ENCODE measurements at regions not wholly inside any gene's neighbourhood (a gene's known extent, or its start where the extent isn't known, plus 50 kb on each side); places are given as distances from the start of the nearest gene placed in this dataset.
A peak's percentile ranks its signal among the peaks of the same experiment; 100 is the strongest.

DNA sequence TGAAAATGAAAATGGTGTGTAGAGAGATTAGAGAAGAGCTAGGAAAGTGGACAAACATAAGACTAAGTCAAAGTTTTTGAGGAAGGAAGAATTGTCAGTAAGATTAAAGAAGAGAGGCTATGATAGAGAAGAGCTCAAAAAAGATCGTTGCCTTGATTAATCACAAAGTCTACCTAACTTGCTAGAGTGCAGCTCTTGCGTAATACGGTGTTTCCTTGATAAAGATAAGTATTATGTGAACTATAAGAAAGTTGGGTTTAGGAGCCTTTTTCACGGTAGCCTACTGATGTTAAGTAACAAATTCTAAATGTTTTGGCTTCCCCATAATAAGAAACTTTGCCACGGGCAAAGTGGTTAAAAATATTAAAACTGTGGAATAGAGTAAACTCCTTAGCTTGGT, 226.4 kb upstream of the NRXN1 start:
- DNase-seq (ENCODE audit: low read depth in 2 of 2): no peak

DNA sequence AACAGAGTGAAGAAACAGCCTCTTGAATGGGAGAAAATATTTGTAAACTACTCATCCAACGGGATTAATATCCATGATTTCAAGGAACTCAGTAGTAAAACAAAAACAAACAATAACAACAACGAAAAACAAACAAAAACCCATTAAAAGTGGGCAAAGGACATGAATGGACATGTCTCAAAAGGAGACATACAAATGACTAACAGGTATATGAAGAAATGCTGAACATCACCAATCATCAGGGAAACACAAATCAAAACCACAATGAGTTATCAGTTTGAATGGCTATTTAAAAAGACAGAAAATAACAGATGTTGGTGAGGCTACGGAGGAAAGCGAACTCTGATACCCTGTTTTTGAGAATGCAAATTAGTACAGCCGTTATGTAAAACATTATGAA, 224.8 kb upstream of the NRXN1 start:
- DNase-seq (ENCODE audit: low read depth in 2 of 2): no peak

DNA sequence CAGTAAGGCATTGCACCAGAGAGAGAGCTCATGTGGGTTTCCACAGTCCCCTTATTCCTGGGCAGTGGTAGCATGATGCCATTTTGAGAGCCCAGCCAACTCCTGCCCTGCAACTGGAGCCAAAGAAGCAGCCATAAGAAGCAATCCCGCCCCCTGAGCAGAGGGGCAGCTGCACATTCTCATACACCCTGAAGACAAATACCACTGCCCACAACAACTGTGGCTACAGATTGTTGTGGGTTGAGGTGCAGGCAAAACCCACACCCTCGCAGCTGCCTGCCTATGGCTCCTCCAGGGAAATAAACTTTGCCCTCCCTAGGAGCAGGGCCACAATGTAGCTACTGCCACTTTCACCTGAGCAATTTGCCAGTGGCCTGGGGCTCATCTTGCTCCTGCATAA, 219.4 kb upstream of the NRXN1 start:
- DNase-seq (ENCODE audit: low read depth in 2 of 2): no peak

DNA sequence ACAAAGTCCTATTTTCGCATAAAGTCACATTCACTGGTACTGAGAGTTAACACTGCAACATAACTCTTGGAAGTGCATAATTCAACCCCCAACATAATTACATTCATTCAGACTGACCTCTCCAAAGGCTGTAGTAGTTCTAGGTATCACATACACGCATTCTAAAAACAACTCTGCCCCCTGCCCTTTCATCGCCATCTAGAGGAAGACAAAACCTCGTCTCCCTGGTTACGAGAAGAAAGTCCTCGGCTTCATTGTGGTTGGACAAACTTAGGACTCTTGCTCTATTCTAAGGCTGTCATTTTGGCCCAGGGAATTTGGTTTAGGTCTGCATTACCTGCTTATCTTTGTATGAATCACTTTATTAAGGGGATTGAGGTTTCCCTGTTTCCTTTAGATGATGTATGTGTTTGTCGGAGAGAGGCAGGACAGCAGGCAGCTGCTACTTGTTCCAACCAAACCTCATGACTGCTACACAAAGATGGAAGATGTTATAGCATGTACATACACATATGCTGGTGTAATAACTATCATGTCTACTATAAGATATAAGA, 215.4 kb upstream of the NRXN1 start:
- DNase-seq (ENCODE audit: low read depth in 2 of 2): no peak

DNA sequence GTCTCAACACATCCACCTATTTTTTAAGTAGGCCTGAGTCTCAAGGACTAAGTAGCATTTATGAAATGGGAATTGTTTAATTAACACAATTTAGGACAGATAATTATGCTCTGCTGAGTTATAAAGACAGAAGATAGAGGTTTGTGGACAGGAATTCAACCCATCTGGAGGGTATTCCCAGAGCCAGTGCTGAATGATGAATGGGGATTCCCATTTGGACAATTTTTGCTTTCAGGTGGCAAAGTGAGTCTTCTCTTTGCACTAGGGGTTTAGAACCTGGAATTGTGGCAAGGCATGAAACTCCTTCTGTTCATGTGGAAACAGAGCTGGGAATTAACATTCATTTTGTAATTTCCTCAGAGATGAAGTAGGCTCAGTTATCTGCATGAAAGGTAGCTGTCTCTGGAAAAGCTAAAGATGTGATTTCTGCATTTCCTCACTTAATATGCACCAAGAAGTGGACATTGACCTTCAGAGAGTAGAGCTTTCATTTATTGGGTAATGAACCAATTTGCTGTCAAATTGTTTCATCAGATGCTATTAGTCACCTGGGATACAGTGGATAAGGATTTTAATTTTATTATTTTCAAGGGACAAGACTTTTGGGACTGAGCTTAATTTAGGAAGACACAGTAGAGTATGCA, 212.1 kb upstream of the NRXN1 start:
- no peak for DNase-seq (ENCODE audit: low read depth in 2 of 2)

DNA sequence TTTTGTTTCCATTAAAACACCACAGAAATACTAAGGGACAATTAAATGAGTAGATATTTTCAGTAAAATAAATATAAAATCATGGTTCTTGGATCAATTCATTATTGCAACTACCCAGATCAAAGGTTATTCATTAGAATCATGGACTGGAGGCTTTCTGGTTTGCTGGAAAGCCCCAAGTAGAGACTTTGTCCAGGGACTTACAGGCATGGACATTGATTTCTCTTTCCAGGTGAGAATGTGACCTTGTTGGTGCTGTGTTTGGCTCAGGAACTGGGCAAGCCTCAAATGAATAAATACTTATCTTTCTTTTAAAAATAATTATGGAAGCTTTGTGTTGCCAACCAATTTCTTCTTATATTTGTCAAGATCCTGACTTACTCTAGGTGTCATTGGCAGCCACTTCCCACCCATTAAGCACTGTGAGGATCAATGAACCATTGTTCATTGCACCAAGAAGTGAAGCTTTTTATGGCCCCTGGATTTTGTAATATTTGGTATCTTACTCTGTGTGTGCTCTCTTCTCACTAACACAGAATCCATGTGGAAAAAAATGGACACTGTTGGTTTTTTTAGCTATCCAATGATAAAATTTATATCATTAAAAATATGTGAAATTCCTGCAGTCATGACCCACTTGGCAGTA, 205.8 kb upstream of the NRXN1 start:
- no peak for DNase-seq (ENCODE audit: low read depth in 2 of 2)

DNA sequence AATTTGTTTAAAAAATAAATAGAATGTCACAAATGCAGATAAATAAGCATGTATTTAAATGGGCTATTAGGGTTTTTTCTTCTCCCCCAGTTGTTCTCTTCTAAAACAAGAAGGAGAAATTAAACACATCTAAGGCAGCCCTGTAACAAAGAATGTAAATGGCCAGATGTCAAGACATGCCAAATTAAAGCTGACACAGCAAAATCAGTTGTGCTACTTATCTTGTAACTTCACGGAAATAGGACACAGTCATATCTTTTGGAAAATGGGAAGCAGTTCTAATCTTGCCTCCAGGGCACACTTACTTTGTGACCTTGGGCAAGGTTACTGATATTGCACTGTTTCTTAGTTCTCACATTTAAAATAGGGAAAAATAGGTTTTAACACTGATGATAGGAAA, 200.1 kb upstream of the NRXN1 start:
- no peak for DNase-seq (ENCODE audit: low read depth in 2 of 2)

DNA sequence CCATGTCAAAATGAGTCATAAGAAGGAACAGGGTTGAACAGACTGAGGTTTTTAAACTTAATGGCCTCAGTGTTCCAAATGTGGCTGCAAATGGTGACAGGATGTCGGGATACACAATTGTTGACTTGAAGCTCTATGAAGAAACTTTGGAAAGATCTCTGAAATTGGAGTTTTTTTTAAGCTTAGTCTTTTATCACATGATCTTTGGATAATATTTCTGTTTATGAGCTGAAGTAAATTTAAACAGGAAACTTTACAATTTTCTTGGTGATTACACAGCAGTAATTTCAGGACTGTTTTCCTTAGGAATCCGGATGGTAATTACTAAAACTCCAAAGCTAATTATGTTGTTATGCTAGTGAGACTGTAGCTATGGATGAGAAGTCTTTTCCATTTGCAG, 199.1 kb upstream of the NRXN1 start:
- no peak for DNase-seq (ENCODE audit: low read depth in 2 of 2)

DNA sequence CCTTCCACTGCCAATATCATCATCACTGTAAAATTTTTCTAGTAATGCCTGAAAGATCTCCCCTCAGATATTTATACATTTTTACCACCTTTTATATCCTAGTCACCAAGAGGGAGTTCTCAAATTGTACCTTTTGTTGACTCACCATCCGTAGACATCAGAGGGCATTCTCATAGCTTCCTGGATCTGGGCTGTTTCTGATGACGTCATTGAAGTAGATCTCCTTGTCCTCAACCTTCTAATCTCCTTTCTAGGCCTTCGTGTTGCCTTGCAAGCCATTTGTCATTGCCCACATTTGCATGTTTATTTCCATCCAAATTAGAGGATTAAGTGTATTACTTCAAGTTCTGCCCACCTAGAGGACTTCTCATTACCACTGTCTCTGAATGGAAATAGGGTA, 193.4 kb upstream of the NRXN1 start:
- DNase-seq (ENCODE audit: low read depth in 2 of 2): no peak

DNA sequence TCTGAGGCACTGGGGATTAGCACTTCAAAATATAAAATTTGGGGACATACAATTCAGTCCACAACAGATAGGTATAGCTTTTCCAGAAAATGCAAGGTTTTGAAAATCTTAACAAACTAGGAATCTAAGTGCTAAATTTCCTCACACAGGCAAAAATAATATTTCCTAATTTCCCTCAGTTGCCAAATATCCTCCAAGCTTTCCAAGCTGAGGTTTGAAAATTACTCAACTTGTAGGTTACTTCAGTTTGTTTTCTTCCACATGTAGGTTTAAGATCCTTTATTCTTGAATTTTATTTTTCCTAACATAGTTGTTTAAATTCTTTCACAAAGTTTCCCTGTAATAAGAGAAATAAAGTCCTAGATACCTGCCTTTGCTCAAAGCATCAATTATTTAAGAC, 192.9 kb upstream of the NRXN1 start:
- DNase-seq (ENCODE audit: low read depth in 2 of 2): no peak

DNA sequence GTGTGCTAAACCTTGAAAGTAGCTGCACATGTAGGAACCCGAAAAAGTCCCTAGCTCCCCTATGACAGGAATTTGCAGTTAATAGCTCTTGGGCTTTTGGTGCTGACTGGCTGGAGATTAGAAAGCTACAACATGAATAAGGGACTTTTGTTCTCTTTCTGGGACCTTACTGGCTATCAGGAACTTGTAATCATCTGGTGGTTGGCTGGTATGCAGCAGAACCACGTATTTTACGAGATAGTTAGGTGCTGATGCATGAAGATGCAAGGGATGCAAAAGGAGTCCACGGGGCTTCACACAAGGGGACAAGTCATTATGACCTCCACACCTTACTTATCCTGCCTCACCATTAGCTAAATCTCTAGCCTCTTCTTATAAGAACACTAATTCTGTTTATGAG, 190.2 kb upstream of the NRXN1 start:
- DNase-seq (ENCODE audit: low read depth in 2 of 2): no peak

DNA sequence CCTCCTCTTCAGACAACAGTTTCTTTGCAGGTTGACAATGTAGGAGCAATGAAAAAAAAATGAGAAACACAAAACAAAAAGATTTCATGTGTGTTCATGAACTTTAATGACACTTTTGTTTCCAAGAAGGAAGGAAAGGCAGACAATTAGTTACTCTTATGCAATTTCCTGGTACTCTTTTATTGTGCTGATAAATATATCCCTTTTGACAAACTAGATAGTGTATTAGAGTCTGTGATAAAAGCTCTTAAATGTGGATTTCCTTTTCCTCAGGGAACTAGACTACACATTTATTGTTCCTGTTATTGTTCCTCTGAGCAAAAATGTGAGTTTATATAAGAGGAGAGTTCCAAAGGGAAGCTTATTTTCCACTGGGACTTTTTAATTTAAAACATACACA, 188.7 kb upstream of the NRXN1 start:
- DNase-seq (ENCODE audit: low read depth in 2 of 2): peak in 1 of 2 donors; percentile 0

DNA sequence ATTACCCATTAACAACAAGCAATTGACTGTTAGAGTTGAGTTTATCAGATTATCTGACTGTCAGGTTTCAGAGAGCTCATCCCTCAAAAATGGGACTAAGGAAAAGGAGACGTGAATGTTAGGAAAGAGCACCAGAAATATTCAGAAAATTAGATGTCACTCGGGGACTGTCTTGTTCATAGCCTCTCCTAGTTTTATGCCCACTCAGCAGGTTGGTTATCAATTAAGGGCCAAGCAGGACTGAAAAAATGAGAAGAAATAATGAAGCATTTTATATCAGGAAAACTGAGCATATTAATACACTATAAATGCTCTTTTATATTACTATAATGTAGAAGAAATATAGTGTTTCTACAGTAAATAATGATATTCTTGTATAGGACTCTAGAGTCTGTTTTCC, 188.1 kb upstream of the NRXN1 start:
- DNase-seq (ENCODE audit: low read depth in 2 of 2): no peak

DNA sequence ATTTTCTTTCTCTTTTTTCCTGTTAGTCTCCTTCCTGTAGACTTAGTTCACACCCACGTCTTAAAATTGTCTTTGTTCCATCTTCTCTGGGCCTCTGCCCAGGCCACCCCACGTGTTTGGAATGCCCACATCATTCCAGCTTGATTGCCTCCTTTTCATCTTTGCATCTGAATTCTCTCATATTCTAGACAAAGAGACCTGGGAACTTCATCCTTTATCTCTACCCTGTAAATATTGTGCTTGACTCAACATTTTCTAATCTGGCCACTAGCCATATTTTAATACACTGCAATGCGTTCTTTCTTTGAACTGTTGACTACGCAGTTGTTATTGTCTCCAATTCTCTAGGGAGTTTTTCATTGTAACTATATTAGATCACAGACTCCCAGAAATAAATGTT, 187.5 kb upstream of the NRXN1 start:
- DNase-seq (ENCODE audit: low read depth in 2 of 2): no peak

DNA sequence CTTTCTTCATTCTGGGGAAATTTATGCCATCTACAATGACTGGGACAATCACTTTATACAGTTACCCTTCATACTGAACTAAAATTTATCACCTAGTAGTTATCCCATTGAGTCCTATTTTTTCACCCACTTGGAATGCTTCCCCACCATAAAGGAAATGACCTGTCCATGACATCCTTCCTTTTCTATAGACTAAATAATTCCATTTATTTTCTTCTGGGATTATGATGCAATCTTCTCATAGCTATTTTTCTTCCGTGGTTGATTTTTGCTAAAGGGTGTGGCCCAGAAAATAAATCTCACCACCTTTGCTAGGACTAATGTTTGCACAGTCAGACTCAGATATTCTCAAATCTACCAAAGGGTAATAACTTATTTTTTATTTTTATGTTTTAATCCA, 186.1 kb upstream of the NRXN1 start:
- DNase-seq (ENCODE audit: low read depth in 2 of 2): no peak

DNA sequence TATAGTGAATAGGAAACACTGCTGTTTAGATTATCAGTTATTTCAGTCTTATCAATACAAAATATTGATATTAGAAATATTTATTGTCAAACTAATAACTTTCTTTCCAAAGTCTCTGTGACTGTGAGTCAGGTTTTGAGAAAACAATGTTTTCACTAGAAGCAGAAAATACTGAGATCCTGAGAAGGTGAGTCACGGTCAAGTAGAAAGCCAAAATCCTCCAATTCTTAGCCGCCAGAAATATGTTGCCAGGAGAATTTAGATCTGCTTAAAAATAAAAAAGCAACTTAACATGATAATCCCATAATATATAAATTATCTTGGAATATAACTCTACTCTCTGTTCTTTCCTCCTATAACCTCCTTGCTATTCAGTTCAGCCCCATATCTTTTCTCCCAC, 181.9 kb upstream of the NRXN1 start:
- DNase-seq (ENCODE audit: low read depth in 2 of 2): no peak

DNA sequence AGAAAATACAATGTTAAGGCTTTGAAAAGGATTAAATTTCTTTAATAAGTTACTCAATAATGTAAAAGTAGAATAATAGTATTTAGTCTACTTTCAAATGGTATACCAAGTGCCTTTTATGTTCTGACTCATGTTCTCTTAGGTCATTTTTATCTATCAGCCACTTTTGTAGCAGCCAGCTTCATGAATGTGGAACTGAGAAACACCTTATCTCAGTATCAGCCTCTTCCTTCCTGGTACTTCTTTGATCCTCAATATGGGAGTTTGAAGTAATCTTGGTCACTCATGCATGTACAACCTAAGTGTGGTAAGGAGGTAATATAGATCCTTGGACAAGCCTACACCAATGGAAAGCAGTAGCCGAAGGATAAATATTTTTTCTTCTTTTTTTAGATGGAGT, 180.4 kb upstream of the NRXN1 start:
- DNase-seq (ENCODE audit: low read depth in 2 of 2): no peak

DNA sequence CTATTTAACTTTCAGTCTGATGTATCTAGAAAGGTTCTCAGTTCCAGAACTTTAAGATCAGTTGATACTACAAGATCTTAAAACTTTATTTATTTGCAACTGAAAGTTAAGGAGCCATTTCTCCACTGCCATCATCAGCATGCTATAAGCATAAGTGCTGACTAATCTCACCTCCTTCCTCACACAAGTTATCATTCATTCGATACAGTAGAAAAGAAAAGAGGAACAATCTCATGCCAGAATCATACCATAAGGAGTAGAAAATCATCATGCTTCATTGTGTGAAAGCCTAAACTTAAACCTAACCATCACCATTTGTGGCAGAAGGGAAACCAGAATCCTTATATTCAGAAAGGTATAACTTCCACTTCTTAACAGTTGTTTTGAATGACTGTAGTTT, 176.6 kb upstream of the NRXN1 start:
- DNase-seq (ENCODE audit: low read depth in 2 of 2): no peak

DNA sequence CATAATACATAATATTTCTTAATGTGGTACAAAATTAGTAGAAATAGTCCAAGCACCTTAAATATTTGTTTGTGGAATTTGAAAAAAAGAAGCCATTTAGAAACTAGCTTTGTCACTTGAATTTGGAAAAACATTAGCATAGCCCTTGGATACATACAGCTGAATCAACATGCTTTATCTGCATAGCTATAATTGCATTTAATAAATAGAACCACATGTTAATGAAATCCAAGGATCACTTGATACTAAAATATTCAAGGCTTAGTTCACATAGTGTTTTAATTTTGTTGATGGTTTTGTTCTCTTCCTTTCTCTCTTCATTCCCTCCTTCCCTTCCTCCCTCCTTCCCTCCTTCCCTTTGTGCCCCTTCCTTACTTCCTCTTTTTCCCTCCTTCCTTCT, 169.4 kb upstream of the NRXN1 start:
- DNase-seq (ENCODE audit: low read depth in 2 of 2): no peak

DNA sequence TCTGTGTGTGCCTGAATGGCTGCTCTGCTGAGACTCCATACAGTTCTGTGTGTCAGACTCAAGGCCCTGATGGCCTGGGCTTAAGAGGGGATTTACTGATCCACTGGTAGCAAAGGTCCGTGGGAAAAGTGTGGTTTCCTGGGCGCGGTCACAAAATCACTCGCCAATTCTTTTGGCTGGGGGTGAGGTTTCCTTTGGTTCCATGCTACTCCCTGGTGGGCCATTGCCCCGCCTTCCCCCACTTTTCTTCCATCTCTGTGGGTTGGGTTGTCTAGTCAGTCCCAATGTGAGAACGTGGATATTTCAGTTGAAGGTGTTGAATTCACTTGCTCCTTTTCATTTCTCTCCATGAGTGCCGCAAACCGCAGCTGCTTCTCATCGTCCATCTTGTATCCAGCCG, 162.7 kb upstream of the NRXN1 start:
- no peak for DNase-seq (ENCODE audit: low read depth in 2 of 2)

DNA sequence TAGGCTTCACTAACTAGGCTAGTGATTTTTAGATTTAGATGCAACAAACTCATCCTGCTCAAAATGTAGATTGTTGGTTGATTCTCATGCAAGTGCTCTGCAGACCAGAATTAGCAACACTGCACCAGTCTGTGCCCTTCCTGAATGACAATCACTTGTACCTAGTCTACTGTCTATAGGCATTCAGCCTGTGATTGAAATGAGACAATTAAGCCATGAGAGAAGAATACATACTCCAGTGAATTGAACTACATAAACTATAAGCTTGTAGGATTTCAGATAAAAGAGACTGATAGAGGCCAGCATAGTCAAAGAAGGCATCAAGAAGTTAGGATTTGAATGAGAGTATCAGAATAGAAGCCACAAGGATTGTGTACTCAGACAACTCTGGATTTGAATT, 138.3 kb upstream of the NRXN1 start:
- DNase-seq (ENCODE audit: low read depth in 2 of 2): no peak

DNA sequence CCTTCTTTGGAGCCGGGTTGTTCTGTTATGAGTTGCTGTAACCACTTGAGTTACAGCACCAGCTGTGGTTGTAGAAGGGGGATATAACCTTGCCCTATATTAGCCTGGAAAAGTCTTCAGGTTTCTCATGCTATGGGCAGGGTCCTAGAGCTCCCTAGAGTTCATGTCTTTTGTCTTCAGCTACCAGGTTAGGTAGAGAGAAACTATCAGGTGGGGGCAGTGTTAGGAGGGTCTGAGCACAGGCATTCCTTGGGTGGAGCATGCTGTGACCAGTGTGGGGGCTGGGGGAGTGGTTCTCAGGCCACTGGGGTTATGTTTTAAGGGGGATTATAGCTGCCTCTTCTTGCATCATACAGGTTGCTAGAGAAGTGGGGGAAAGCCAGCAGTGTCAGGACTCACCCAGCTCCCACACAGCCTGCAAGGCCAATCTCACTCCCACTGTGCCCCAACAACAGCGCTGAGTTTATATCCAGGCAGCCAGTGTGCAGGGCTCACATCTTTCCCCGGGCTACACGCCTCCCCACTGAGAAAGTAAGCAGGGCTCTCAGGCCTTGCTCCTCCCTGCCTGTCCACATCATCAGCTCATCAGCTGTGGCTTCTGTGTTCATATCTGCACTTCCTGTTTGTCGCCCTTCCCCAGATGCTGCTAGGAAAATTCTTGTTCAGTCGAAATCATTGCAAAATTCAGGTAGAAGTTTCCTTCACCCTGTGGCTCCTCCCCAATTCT, 133.8 kb upstream of the NRXN1 start:
- DNase-seq (ENCODE audit: low read depth in 2 of 2): no peak

DNA sequence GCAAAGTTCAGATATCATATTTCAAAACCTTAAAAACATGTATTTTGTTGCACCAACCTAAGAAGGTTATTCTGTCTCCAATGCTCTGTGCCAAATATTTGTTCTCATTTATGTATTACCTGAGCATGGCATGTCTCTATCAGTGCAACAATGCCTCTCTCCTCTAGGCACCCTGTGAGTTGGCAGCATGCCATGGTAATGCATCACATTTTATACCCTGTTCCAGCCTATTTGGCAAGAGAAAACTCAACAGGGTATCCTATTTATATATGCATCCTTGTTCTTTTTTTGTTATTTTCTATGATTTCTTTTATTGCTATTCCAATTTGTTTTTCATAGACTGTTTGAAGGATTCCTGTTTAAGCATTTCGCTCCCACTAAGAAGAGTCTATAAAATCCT, 126.3 kb upstream of the NRXN1 start:
- no peak for DNase-seq (ENCODE audit: low read depth in 2 of 2)
